GM12878 (cell line): ENCODE measurements at regions not wholly inside any gene's neighbourhood (a gene's known extent, or its start where the extent isn't known, plus 50 kb on each side); places are given as distances from the start of the nearest gene placed in this dataset.

Experiments
- ATAC-seq: fragments of 200-7000 bp; cut with Tn5 transposase; 3 replicates; pipeline ENCODE4 v1.9.1; 2020; ENCODE audit warnings: mild to moderate bottlenecking, moderate library complexity
- BruUV-seq: library from RNA; stranded (reverse); fragments of 400-500 nt; replicated peaks from 2 replicates; lab custom pipeline; 2021; lab: Mats Ljungman, UMichigan
- CTCF ChIA-PET: fragments of 300-600 bp; sonication (Branson Sonifier 250); formaldehyde crosslinking; extraction: SDS; loops from one replicate; lab custom pipeline; 2021; ENCODE audit warnings: inconsistent platforms; lab: Yijun Ruan, JAX
- POLR2A ChIA-PET: fragments of 350-600 bp; formaldehyde crosslinking; extraction: SDS; loops from one replicate; lab custom pipeline; 2021; ENCODE audit warnings: inconsistent platforms; lab: Charles Lee
- RAD21 ChIA-PET: fragments of 300-600 bp; sonication (Branson Sonifier 250); formaldehyde crosslinking; loops from one replicate; lab custom pipeline; 2023; ENCODE audit warnings: antibody characterized with exemption; ENCODE audit not compliant: unreplicated experiment; lab: Charles Lee
- SMC1A ChIA-PET: fragments of 300-600 bp; sonication (Branson Sonifier 250); formaldehyde crosslinking; loops from one replicate; lab custom pipeline; 2023; ENCODE audit not compliant: unreplicated experiment, uncharacterized antibody; lab: Charles Lee
- DNase-seq: peaks from one replicate; pipeline ENCODE4 v3.0.0-alpha.2; 2011; ENCODE audit warnings: low read depth, low spot score
- FAIRE-seq: peaks from 3 replicates; lab custom pipeline; 2011; peaks lifted over from hg19 to GRCh38; lab: Jason Lieb, UNC
- H2AFZ ChIP-seq: 2 replicates; pipeline ENCODE4 v1.6.0; 2011; ENCODE audit warnings: low read depth, low read length, control low read depth; ENCODE audit not compliant: control insufficient read depth
- H3K27ac ChIP-seq: 2 replicates; pipeline ENCODE4 v1.5.1; 2011; ENCODE audit warnings: control low read depth; ENCODE audit not compliant: control insufficient read depth, insufficient read depth
- H3K27me3 ChIP-seq, 2 experiments: replicated peaks in 1 of 2; 2 replicates each; pipeline versions ENCODE4 v1.6.0 to v1.6.1; 2011; ENCODE audit warnings: low read length in 1 of 2; ENCODE audit not compliant: control insufficient read depth in 2 of 2, insufficient read depth in 2 of 2
- H3K36me3 ChIP-seq, 2 experiments: 2 replicates each; pipeline ENCODE4 v1.5.1; 2011; ENCODE audit warnings: low read length in 1 of 2; ENCODE audit not compliant: control insufficient read depth in 2 of 2, insufficient read depth in 2 of 2
- H3K4me1 ChIP-seq: 2 replicates; pipeline ENCODE4 v1.6.1; 2011; ENCODE audit warnings: mild to moderate bottlenecking, low read length, moderate library complexity, mixed read lengths; ENCODE audit not compliant: control insufficient read depth, insufficient read depth
- H3K4me2 ChIP-seq: 2 replicates; pipeline ENCODE4 v1.6.0; 2011; ENCODE audit warnings: control low read depth; ENCODE audit not compliant: control insufficient read depth, insufficient read depth
- H3K4me3 ChIP-seq: fragments of 200-600 bp; sonication (generic); 2 replicates; pipeline ENCODE4 v1.5.1; 2016
- H3K79me2 ChIP-seq: 2 replicates; pipeline ENCODE4 v1.6.0; 2011; ENCODE audit warnings: low read length; ENCODE audit not compliant: control insufficient read depth, insufficient read depth
- H3K9ac ChIP-seq: 2 replicates; pipeline ENCODE4 v1.8.0; 2011; ENCODE audit warnings: low read length, control low read depth, mixed read lengths; ENCODE audit not compliant: control insufficient read depth, insufficient read depth
- H3K9me3 ChIP-seq: replicated peaks from 3 replicates; pipeline ENCODE4 v1.5.1; 2011; ENCODE audit warnings: mild to moderate bottlenecking, low read length; ENCODE audit not compliant: control insufficient read depth, insufficient read depth
- H4K20me1 ChIP-seq: 2 replicates; pipeline ENCODE4 v1.6.0; 2011; ENCODE audit not compliant: control insufficient read depth, insufficient read depth
- CHD4 ChIP-seq: fragments of 200-600 bp; sonication (generic); IDR thresholded peaks from 2 replicates; pipeline ENCODE4 v1.6.1; 2016; ENCODE audit warnings: mild to moderate bottlenecking
- JUND ChIP-seq: IDR thresholded peaks from 2 replicates; pipeline ENCODE4 v1.6.1; 2012; ENCODE audit warnings: low read depth, mild to moderate bottlenecking, low read length, improper control_type of control experiment, moderate library complexity
- MYB ChIP-seq: fragments of 150-350 bp; IDR thresholded peaks from 2 replicates; pipeline ENCODE4 v1.6.1; 2014; ENCODE audit warnings: mild to moderate bottlenecking, low read depth, low read length, borderline replicate concordance
- NR2C1 ChIP-seq: fragments of 450-650 bp; IDR thresholded peaks from 2 replicates; pipeline ENCODE4 v1.6.1; 2017; ENCODE audit warnings: antibody characterized with exemption, mild to moderate bottlenecking, moderate library complexity
- POLR2AphosphoS5 ChIP-seq: IDR thresholded peaks from 2 replicates; pipeline ENCODE4 v1.6.1; 2011; ENCODE audit warnings: mild to moderate bottlenecking, low read length, inconsistent platforms
- STAT1 ChIP-seq: fragments of 450-650 bp; conservative IDR thresholded peaks from 2 replicates; pipeline ENCODE4 v1.6.1; 2014; ENCODE audit warnings: antibody characterized with exemption, mild to moderate bottlenecking
- WGBS: methylation state at CpG from one replicate; pipeline ENCODE4 v1.1.6; 2016; ENCODE audit warnings: low lambda C conversion rate; ENCODE audit not compliant: insufficient replicate concordance, insufficient coverage; ENCODE audit errors: missing lambda C conversion rate; 5-methylcytosine and 5-hydroxymethylcytosine counted together
- in situ Hi-C: fragments of 300-500 bp; cut with MboI; formaldehyde crosslinking; loops from 9 replicates; pipeline ENCODE4 v1.14.3; 2018; ENCODE audit warnings: mixed read lengths
- intact Hi-C: fragments of 100-400 bp; cut with micrococcal nuclease; formaldehyde crosslinking; loops from one replicate; pipeline ENCODE4 v1.14.2; 2022; ENCODE audit not compliant: unreplicated experiment
- TF ChIP-seq, protein P1 (sequence below): fragments of 150-350 bp; IDR thresholded peaks from 2 replicates; pipeline ENCODE4 v1.6.1; 2014; ENCODE audit warnings: mild to moderate bottlenecking, low read depth, low read length
- TF ChIP-seq, protein P2 (sequence below): IDR thresholded peaks from 2 replicates; pipeline ENCODE4 v1.6.1; 2011; ENCODE audit warnings: low read depth, low read length, improper control_type of control experiment, borderline replicate concordance
- TF ChIP-seq, protein P3 (sequence below): fragments of 450-650 bp; IDR thresholded peaks from 2 replicates; pipeline ENCODE4 v1.6.1; 2014; ENCODE audit warnings: mild to moderate bottlenecking

DNA sequence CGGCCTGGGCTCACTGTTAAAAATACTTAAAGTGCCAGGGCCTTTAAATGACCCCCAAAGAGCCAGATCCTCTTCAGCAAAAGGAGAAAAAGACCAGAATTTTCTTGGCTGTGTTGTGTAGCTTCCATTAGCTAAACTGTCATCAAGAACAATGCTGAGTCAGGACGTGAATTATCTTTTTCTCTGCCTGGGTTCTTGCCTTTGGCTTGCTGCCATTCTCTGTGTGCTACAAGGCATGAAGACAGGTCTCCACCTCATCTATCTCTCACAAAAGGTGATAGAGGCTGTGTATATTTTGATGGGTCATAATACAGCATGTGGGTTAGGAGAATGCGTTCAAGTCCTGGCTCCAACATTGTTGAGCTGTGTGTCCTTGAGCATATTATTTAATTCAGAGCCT is 52.4 kb upstream of the SELENOK start:
- Histone ChIP-seq H3K9me3 (no peaks in the 10 kb centered on the region; the same call in 1 of the 3 replicates), H3K79me2 (no peaks in the 10 kb centered on the region), H3K27me3 (no peaks in the 10 kb centered on the region; a peak in 1 of 4 replicates), H3K9ac (no peak overlapping the region), H2AFZ (no peak overlapping the region), H4K20me1 (no peaks in the 10 kb centered on the region), H3K36me3 (no peaks in the 10 kb centered on the region), H3K27ac (no peak overlapping the region)
- intact Hi-C loops (no loop called here), in situ Hi-C loops (no loop called here)
- DNase-seq (no peak), ATAC-seq (no peak), FAIRE-seq (no peak)
- WGBS = 40% methylated on average over 3 of the region's 3 CpGs
- CTCF ChIA-PET = no interaction called here
- POLR2A ChIA-PET = no interaction called here
- no TSS peak for BruUV-seq
- TF ChIP-seq, protein P1, sequence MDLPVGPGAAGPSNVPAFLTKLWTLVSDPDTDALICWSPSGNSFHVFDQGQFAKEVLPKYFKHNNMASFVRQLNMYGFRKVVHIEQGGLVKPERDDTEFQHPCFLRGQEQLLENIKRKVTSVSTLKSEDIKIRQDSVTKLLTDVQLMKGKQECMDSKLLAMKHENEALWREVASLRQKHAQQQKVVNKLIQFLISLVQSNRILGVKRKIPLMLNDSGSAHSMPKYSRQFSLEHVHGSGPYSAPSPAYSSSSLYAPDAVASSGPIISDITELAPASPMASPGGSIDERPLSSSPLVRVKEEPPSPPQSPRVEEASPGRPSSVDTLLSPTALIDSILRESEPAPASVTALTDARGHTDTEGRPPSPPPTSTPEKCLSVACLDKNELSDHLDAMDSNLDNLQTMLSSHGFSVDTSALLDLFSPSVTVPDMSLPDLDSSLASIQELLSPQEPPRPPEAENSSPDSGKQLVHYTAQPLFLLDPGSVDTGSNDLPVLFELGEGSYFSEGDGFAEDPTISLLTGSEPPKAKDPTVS = no peak
- TF ChIP-seq STAT1 = no peak
- TF ChIP-seq JUND = no peak
- no peak for TF ChIP-seq NR2C1
- TF ChIP-seq MYB = no peak
- TF ChIP-seq CHD4 = no peak
- no peak for TF ChIP-seq POLR2AphosphoS5
- TF ChIP-seq, protein P2, sequence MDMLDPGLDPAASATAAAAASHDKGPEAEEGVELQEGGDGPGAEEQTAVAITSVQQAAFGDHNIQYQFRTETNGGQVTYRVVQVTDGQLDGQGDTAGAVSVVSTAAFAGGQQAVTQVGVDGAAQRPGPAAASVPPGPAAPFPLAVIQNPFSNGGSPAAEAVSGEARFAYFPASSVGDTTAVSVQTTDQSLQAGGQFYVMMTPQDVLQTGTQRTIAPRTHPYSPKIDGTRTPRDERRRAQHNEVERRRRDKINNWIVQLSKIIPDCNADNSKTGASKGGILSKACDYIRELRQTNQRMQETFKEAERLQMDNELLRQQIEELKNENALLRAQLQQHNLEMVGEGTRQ = no peak
- TF ChIP-seq, protein P3, sequence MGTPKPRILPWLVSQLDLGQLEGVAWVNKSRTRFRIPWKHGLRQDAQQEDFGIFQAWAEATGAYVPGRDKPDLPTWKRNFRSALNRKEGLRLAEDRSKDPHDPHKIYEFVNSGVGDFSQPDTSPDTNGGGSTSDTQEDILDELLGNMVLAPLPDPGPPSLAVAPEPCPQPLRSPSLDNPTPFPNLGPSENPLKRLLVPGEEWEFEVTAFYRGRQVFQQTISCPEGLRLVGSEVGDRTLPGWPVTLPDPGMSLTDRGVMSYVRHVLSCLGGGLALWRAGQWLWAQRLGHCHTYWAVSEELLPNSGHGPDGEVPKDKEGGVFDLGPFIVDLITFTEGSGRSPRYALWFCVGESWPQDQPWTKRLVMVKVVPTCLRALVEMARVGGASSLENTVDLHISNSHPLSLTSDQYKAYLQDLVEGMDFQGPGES = no peak
- TF ChIP-seq, all 136 proteins: peak for 0
- Histone ChIP-seq H3K4me2 (no peak overlapping the region), H3K4me3 (no peak overlapping the region), H3K4me1 (no peaks in the 10 kb centered on the region)
- SMC1A ChIA-PET = no interaction called here
- RAD21 ChIA-PET = no interaction called here
